GM12864 (cell line): ENCODE measurements at regions not wholly inside any gene's neighbourhood (a gene's known extent, or its start where the extent isn't known, plus 50 kb on each side); places are given as distances from the start of the nearest gene placed in this dataset.

Experiments used
- DNase-seq: peaks from one replicate; pipeline ENCODE4 v3.0.0-alpha.2; 2011; ENCODE audit warnings: low read depth
- H3K4me3 ChIP-seq: 2 replicates; pipeline ENCODE4 v1.5.1; 2011; ENCODE audit warnings: mild to moderate bottlenecking, low read depth, low read length, control low read depth
- CTCF ChIP-seq: IDR thresholded peaks from 2 replicates; pipeline ENCODE4 v1.5.1; 2011; ENCODE audit warnings: low read depth, mild to moderate bottlenecking, moderate library complexity, low read length, control low read depth, inconsistent platforms; ENCODE audit errors: missing control alignments

GRCh38 chr12:111173836-111174235, 195.1 kb downstream of the PHETA1 start:
- no peak for TF ChIP-seq CTCF
- DNase-seq = no peak
- no peak overlapping the region for H3K4me3 ChIP-seq

GRCh38 chr12:111173391-111173790, 195.5 kb downstream of the PHETA1 start:
- H3K4me3 ChIP-seq = no peak overlapping the region
- no peak for TF ChIP-seq CTCF
- DNase-seq = no peak

- H3K4me3 ChIP-seq = no peak overlapping the region
- no peak for TF ChIP-seq CTCF
- DNase-seq = no peak
These were observed 196.1 kb downstream of the PHETA1 start for GRCh38 chr12:111172786-111173185.

- H3K4me3 ChIP-seq = no peak overlapping the region
- no peak for DNase-seq
- TF ChIP-seq CTCF = no peak
These were observed 197.1 kb downstream of the PHETA1 start for GRCh38 chr12:111171832-111172231.

GRCh38 chr12:111171345-111171744, 197.6 kb downstream of the PHETA1 start:
- H3K4me3 ChIP-seq = no peak overlapping the region
- no peak for TF ChIP-seq CTCF
- no peak for DNase-seq

- no peak for TF ChIP-seq CTCF
- no peak for DNase-seq
These were observed 198.4 kb downstream of the PHETA1 start for GRCh38 chr12:111170543-111170942.

GRCh38 chr12:111169456-111169855, 199.4 kb downstream of the PHETA1 start:
- no peak for TF ChIP-seq CTCF

More at GRCh38 chr12:111170543-111170942, 198.4 kb downstream of the PHETA1 start:
- H3K4me3 ChIP-seq = no peak overlapping the region

More at GRCh38 chr12:111169456-111169855, 199.4 kb downstream of the PHETA1 start:
- no peak overlapping the region for H3K4me3 ChIP-seq
- DNase-seq = no peak
